ENCODE measurements at regions not wholly inside any gene's neighbourhood (a gene's known extent, or its start where the extent isn't known, plus 50 kb on each side); places are given as distances from the start of the nearest gene placed in this dataset.
A peak's percentile ranks its signal among the peaks of the same experiment; 100 is the strongest.

DNA sequence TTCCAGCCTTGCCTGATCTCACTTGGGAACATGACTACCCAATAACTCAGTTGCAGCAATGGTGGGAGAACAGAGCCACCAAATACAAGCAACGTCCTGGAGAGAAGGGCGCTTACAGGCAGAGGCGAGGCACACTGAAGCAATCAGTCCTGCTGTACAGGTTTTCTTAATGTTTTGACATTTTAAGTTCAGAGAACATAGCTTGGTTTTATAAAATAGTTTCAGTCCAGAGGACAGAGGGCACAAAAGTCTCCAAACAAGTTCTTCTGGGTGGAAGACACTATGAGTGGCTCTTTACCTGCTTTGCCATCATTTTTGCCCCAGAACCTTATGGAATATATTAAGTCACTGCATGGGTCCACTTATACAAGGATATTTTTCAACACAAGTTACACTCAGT, 103.4 kb upstream of the KCNG1 start:
- no peak for FAIRE-seq
- ChIA-PET CTCF (interaction anchor here (1.1 to 2.8 kb wide), 4 partner anchors 10 to 192 kb away, joined by 3 to 9 read pairs (median 4); no protein-coding TSS in a partner anchor), POLR2A (no interaction called here)
- no peak for ATAC-seq
- WGBS (ENCODE audit: missing lambda C conversion rate): 90% methylated on average over 3 of the region's 3 CpGs
- Histone ChIP-seq H3K9me3 (no peaks in the 10 kb centered on the region), H3K27ac (no peak overlapping the region; a peak in 1 of 6 replicates), H3K4me3 (no peak overlapping the region), H3K4me2 (no peak overlapping the region), H3K4me1 (peaks cover 36% of the 10 kb centered on the region)
- no peak for DNase-seq (ENCODE audit: low read depth in 1 of 2, low spot score in 1 of 2)
- TF ChIP-seq MAZ (IDR thresholded peaks at IDR 0.05; ENCODE audit: borderline replicate concordance, low read depth, low read length): no peak
- TF ChIP-seq POLR2A (IDR thresholded peaks at IDR 0.05; ENCODE audit: low read length): no peak
- TF ChIP-seq ZFP36 (IDR thresholded peaks at IDR 0.05; ENCODE audit: borderline replicate concordance, partially characterized antibody): no peak
- no peak for TF ChIP-seq CHD2 (IDR thresholded peaks at IDR 0.05; ENCODE audit: low read length, partially characterized antibody)
- TF ChIP-seq JUN (IDR thresholded peaks at IDR 0.05): no peak
- TF ChIP-seq, protein P1, sequence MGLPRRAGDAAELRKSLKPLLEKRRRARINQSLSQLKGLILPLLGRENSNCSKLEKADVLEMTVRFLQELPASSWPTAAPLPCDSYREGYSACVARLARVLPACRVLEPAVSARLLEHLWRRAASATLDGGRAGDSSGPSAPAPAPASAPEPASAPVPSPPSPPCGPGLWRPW (IDR thresholded peaks at IDR 0.05): no peak
- TF ChIP-seq, protein P2, sequence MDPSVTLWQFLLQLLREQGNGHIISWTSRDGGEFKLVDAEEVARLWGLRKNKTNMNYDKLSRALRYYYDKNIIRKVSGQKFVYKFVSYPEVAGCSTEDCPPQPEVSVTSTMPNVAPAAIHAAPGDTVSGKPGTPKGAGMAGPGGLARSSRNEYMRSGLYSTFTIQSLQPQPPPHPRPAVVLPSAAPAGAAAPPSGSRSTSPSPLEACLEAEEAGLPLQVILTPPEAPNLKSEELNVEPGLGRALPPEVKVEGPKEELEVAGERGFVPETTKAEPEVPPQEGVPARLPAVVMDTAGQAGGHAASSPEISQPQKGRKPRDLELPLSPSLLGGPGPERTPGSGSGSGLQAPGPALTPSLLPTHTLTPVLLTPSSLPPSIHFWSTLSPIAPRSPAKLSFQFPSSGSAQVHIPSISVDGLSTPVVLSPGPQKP (IDR thresholded peaks at IDR 0.05; ENCODE audit: low read depth, low read length): no peak
- no peak for TF ChIP-seq EP300 (IDR thresholded peaks at IDR 0.05)
- no peak for TF ChIP-seq TP53 (CRISPR knock-in tag; IDR thresholded peaks at IDR 0.05)
- no peak for TF ChIP-seq KDM5A (IDR thresholded peaks at IDR 0.05)
- no peak for TF ChIP-seq SREBF2 (IDR thresholded peaks at IDR 0.05)
- TF ChIP-seq HOXA7 (CRISPR knock-in tag; IDR thresholded peaks at IDR 0.05): no peak
- TF ChIP-seq PHF8 (IDR thresholded peaks at IDR 0.05; ENCODE audit: borderline replicate concordance, low read depth): no peak
- TF ChIP-seq RNF2 (IDR thresholded peaks at IDR 0.05; ENCODE audit: borderline replicate concordance, low read depth): no peak

DNA sequence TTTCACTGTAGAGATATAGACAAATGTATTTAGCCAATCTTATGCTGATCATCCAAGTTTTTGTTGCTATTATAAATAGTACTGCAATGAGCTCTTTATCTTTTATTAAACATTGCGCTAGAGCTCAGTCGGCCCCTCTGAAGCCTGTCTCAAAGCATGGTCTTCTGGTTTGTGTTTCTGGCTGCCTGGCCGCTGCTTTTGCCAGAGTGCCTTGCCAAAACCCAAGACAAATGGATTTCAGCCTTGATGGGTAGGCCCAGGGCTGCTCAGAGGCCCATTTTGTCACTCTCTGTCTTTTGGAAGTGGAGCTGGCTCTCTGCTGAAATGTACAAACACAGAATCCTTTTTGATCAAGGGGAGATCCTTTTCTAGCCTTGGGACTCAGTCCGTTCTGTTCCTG, 102.9 kb upstream of the KCNG1 start:
- Histone ChIP-seq H3K4me1 (peaks cover 42% of the 10 kb centered on the region), H3K4me3 (no peak overlapping the region), H3K27ac (peak overlapping the region in 1 of 2 experiments; percentile 20; a peak in 1 of 6 replicates), H3K4me2 (no peak overlapping the region), H3K9me3 (no peaks in the 10 kb centered on the region)
- FAIRE-seq (no peak), DNase-seq (ENCODE audit: low read depth in 1 of 2, low spot score in 1 of 2) (no peak), ATAC-seq (no peak)
- 87% methylated on average over 4 of the region's 4 CpGs for WGBS (ENCODE audit: missing lambda C conversion rate)
- CTCF ChIA-PET: interaction anchor here (1.2 kb wide), 1 partner anchor 9 kb away, joined by 5 read pairs; no protein-coding TSS in a partner anchor
- no peak for TF ChIP-seq EHMT2 (IDR thresholded peaks at IDR 0.05; ENCODE audit: low read depth)
- no peak for TF ChIP-seq NFE2L2 (conservative IDR thresholded peaks at IDR 0.05; ENCODE audit: low read length)
- TF ChIP-seq, protein P2 (IDR thresholded peaks at IDR 0.05; ENCODE audit: low read depth, low read length): no peak
- TF ChIP-seq POLR2A (IDR thresholded peaks at IDR 0.05; ENCODE audit: low read length): no peak
- TF ChIP-seq NPAS2 (CRISPR knock-in tag; IDR thresholded peaks at IDR 0.05; ENCODE audit: borderline replicate concordance): no peak
- TF ChIP-seq RAD21 (conservative IDR thresholded peaks at IDR 0.05 in 1 of 2, IDR thresholded peaks at IDR 0.05 in 1 of 2): no peak
- TF ChIP-seq, protein P3, sequence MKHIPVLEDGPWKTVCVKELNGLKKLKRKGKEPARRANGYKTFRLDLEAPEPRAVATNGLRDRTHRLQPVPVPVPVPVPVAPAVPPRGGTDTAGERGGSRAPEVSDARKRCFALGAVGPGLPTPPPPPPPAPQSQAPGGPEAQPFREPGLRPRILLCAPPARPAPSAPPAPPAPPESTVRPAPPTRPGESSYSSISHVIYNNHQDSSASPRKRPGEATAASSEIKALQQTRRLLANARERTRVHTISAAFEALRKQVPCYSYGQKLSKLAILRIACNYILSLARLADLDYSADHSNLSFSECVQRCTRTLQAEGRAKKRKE (CRISPR knock-in tag; IDR thresholded peaks at IDR 0.05; ENCODE audit: low read depth): no peak
- TF ChIP-seq ZFP36 (IDR thresholded peaks at IDR 0.05; ENCODE audit: borderline replicate concordance, partially characterized antibody): no peak
- TF ChIP-seq RNF2 (IDR thresholded peaks at IDR 0.05; ENCODE audit: borderline replicate concordance, low read depth): no peak
- TF ChIP-seq, protein P4, sequence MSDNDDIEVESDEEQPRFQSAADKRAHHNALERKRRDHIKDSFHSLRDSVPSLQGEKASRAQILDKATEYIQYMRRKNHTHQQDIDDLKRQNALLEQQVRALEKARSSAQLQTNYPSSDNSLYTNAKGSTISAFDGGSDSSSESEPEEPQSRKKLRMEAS (IDR thresholded peaks at IDR 0.05): no peak
- no peak for TF ChIP-seq JUN (IDR thresholded peaks at IDR 0.05)
- TF ChIP-seq, protein P5, sequence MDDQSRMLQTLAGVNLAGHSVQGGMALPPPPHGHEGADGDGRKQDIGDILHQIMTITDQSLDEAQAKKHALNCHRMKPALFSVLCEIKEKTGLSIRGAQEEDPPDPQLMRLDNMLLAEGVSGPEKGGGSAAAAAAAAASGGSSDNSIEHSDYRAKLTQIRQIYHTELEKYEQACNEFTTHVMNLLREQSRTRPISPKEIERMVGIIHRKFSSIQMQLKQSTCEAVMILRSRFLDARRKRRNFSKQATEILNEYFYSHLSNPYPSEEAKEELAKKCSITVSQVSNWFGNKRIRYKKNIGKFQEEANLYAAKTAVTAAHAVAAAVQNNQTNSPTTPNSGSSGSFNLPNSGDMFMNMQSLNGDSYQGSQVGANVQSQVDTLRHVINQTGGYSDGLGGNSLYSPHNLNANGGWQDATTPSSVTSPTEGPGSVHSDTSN (IDR thresholded peaks at IDR 0.05): no peak
- TF ChIP-seq GATA3 (IDR thresholded peaks at IDR 0.05; ENCODE audit: borderline replicate concordance): no peak
- TF ChIP-seq, protein P6, sequence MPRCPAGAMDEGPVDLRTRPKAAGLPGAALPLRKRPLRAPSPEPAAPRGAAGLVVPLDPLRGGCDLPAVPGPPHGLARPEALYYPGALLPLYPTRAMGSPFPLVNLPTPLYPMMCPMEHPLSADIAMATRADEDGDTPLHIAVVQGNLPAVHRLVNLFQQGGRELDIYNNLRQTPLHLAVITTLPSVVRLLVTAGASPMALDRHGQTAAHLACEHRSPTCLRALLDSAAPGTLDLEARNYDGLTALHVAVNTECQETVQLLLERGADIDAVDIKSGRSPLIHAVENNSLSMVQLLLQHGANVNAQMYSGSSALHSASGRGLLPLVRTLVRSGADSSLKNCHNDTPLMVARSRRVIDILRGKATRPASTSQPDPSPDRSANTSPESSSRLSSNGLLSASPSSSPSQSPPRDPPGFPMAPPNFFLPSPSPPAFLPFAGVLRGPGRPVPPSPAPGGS (IDR thresholded peaks at IDR 0.05): no peak
- TF ChIP-seq KDM5A (IDR thresholded peaks at IDR 0.05): no peak
- TF ChIP-seq TFCP2L1 (CRISPR knock-in tag; IDR thresholded peaks at IDR 0.05): no peak
- TF ChIP-seq HDAC2 (IDR thresholded peaks at IDR 0.05): no peak
- no peak for TF ChIP-seq JUNB (IDR thresholded peaks at IDR 0.05)
- POLR2A ChIA-PET: no interaction called here
